ENCODE measurements at regions not wholly inside any gene's neighbourhood (a gene's known extent, or its start where the extent isn't known, plus 50 kb on each side); places are given as distances from the start of the nearest gene placed in this dataset.
A peak's percentile ranks its signal among the peaks of the same experiment; 100 is the strongest.

GRCh38 chr6:134535831-134536230 is 217.9 kb upstream of the SGK1 start (continued):
- TF ChIP-seq PBX3 (IDR thresholded peaks at IDR 0.05): no peak
- no peak for TF ChIP-seq ZNF302 (CRISPR knock-in tag; IDR thresholded peaks at IDR 0.05)
- no peak for TF ChIP-seq HOXA7 (CRISPR knock-in tag; IDR thresholded peaks at IDR 0.05)
- no peak for TF ChIP-seq TFCP2L1 (CRISPR knock-in tag; IDR thresholded peaks at IDR 0.05)
- no peak for TF ChIP-seq HEYL (CRISPR knock-in tag; IDR thresholded peaks at IDR 0.05)

DNA sequence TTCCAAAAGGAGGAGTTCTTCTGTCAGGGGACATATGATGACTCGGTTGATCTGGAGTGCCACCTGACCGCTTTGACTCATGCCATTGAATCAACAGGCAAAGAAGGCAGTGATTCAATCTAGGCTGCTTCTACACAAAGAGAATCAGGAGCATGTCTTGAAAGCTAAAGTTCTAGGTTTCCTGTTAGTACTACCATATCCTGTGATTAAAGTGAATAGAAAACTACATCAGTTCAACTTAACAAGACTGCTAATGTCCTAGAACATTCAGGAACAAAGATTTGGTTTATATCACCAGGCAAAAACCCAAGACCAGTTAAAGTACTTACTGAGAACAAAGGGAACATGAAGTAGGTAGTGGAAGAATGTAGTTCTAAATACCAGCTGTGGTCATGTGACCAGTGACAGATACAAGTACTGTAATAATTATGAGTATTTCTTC is 216.8 kb upstream of the SGK1 start:
- ChIA-PET POLR2A (no interaction called here), CTCF (no interaction called here)
- ATAC-seq (no peak), FAIRE-seq (no peak), DNase-seq (ENCODE audit: low read depth in 1 of 2, low spot score in 1 of 2) (no peak)
- H3K27ac ChIP-seq: peak overlapping the region; percentile 48 to 79; a peak in 5 of 6 replicates
- H3K4me2 ChIP-seq: no peak overlapping the region
- WGBS (ENCODE audit: missing lambda C conversion rate): 74% methylated on average over 2 of the region's 2 CpGs
- no peak overlapping the region for H3K4me3 ChIP-seq
- no peaks in the 10 kb centered on the region for H3K9me3 ChIP-seq
- peaks cover 52% of the 10 kb centered on the region for H3K4me1 ChIP-seq
- TF ChIP-seq ZNF302 (CRISPR knock-in tag; IDR thresholded peaks at IDR 0.05): no peak
- TF ChIP-seq HMGXB4 (CRISPR knock-in tag; IDR thresholded peaks at IDR 0.05; ENCODE audit: borderline replicate concordance): no peak
- no peak for TF ChIP-seq NR3C1 (IDR thresholded peaks at IDR 0.05)
- TF ChIP-seq RARB (CRISPR knock-in tag; IDR thresholded peaks at IDR 0.05): no peak
- TF ChIP-seq MAX (IDR thresholded peaks at IDR 0.05): no peak
- TF ChIP-seq RFX5 (IDR thresholded peaks at IDR 0.05): no peak
- TF ChIP-seq JUN (IDR thresholded peaks at IDR 0.05): no peak
- no peak for TF ChIP-seq HOXB13 (CRISPR knock-in tag; IDR thresholded peaks at IDR 0.05; ENCODE audit: low read depth)
- no peak for TF ChIP-seq CBX2 (IDR thresholded peaks at IDR 0.05; ENCODE audit: borderline replicate concordance, low read depth)
- TF ChIP-seq ZFP36 (IDR thresholded peaks at IDR 0.05; ENCODE audit: borderline replicate concordance, partially characterized antibody): no peak
- no peak for TF ChIP-seq ATOH8 (CRISPR knock-in tag; IDR thresholded peaks at IDR 0.05; ENCODE audit: low read depth)
- TF ChIP-seq PHF8 (IDR thresholded peaks at IDR 0.05; ENCODE audit: borderline replicate concordance, low read depth): no peak
- no peak for TF ChIP-seq POLR2A (IDR thresholded peaks at IDR 0.05; ENCODE audit: low read length)
- TF ChIP-seq PBX3 (IDR thresholded peaks at IDR 0.05): no peak
- no peak for TF ChIP-seq POLR2AphosphoS2 (conservative IDR thresholded peaks at IDR 0.05; ENCODE audit: low read length)
- no peak for TF ChIP-seq ESRRA (IDR thresholded peaks at IDR 0.05; ENCODE audit: borderline replicate concordance, low read length)
- no peak for TF ChIP-seq HDAC2 (IDR thresholded peaks at IDR 0.05)
- no peak for TF ChIP-seq ZSCAN20 (CRISPR knock-in tag; IDR thresholded peaks at IDR 0.05)
- TF ChIP-seq, protein P1, sequence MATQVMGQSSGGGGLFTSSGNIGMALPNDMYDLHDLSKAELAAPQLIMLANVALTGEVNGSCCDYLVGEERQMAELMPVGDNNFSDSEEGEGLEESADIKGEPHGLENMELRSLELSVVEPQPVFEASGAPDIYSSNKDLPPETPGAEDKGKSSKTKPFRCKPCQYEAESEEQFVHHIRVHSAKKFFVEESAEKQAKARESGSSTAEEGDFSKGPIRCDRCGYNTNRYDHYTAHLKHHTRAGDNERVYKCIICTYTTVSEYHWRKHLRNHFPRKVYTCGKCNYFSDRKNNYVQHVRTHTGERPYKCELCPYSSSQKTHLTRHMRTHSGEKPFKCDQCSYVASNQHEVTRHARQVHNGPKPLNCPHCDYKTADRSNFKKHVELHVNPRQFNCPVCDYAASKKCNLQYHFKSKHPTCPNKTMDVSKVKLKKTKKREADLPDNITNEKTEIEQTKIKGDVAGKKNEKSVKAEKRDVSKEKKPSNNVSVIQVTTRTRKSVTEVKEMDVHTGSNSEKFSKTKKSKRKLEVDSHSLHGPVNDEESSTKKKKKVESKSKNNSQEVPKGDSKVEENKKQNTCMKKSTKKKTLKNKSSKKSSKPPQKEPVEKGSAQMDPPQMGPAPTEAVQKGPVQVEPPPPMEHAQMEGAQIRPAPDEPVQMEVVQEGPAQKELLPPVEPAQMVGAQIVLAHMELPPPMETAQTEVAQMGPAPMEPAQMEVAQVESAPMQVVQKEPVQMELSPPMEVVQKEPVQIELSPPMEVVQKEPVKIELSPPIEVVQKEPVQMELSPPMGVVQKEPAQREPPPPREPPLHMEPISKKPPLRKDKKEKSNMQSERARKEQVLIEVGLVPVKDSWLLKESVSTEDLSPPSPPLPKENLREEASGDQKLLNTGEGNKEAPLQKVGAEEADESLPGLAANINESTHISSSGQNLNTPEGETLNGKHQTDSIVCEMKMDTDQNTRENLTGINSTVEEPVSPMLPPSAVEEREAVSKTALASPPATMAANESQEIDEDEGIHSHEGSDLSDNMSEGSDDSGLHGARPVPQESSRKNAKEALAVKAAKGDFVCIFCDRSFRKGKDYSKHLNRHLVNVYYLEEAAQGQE (IDR thresholded peaks at IDR 0.05): no peak
- no peak for TF ChIP-seq FOXS1 (CRISPR knock-in tag; IDR thresholded peaks at IDR 0.05)
